ENCODE measurements at regions not wholly inside any gene's neighbourhood (a gene's known extent, or its start where the extent isn't known, plus 50 kb on each side); places are given as distances from the start of the nearest gene placed in this dataset.

DNA sequence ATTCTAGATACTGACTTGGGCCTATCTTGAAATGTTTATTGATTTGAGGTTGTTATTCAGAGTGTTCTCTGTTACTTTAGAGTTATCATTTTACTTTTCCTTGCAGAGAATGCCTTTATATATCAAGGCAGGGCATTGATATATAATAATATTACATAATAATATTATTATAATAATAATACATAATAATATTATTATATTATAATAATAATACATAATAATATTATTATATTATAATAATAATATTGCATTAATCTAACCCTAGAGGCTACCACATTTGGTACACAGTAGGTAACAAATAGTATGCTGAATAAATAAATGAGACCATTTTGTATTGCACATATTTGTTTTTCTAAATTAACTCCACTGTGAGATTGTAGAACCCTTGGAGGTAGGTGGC lies 216.3 kb downstream of the EFHB start:
- TF ChIP-seq, protein P1, sequence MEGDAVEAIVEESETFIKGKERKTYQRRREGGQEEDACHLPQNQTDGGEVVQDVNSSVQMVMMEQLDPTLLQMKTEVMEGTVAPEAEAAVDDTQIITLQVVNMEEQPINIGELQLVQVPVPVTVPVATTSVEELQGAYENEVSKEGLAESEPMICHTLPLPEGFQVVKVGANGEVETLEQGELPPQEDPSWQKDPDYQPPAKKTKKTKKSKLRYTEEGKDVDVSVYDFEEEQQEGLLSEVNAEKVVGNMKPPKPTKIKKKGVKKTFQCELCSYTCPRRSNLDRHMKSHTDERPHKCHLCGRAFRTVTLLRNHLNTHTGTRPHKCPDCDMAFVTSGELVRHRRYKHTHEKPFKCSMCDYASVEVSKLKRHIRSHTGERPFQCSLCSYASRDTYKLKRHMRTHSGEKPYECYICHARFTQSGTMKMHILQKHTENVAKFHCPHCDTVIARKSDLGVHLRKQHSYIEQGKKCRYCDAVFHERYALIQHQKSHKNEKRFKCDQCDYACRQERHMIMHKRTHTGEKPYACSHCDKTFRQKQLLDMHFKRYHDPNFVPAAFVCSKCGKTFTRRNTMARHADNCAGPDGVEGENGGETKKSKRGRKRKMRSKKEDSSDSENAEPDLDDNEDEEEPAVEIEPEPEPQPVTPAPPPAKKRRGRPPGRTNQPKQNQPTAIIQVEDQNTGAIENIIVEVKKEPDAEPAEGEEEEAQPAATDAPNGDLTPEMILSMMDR (conservative IDR thresholded peaks at IDR 0.05 in 1 of 2, IDR thresholded peaks at IDR 0.05 in 1 of 2; ENCODE audit: extremely low read depth in 1 of 2, insufficient read depth in 1 of 2, low read depth in 1 of 2, low read length in 2 of 2): no peak
- no peak for TF ChIP-seq EZH2 (IDR thresholded peaks at IDR 0.05; ENCODE audit: borderline replicate concordance, low read length)

Data from mammary epithelial cell (primary cell).